ENCODE measurements at regions not wholly inside any gene's neighbourhood (a gene's known extent, or its start where the extent isn't known, plus 50 kb on each side); places are given as distances from the start of the nearest gene placed in this dataset.

- H3K27me3 ChIP-seq (ENCODE audit: control insufficient read depth in 1 of 2, insufficient read depth in 2 of 2, low read length in 2 of 2), result no peaks in the 10 kb centered on the region
- H3K36me3 ChIP-seq (ENCODE audit: control insufficient read depth in 2 of 2, insufficient read depth in 2 of 2, low read length in 2 of 2), result no peaks in the 10 kb centered on the region
- peaks cover 3% of the 10 kb centered on the region for H3K4me1 ChIP-seq (ENCODE audit: control insufficient read depth, insufficient read depth, low read length)
- H3K9me3 ChIP-seq (ENCODE audit: control insufficient read depth in 2 of 2, low read length in 2 of 2), result no peaks in the 10 kb centered on the region
- H3K4me3 ChIP-seq (ENCODE audit: low read length in 2 of 2), result no peak overlapping the region
- H3K9ac ChIP-seq (ENCODE audit: low read length in 2 of 2), result no peak overlapping the region
- no peak overlapping the region for H3K27ac ChIP-seq (ENCODE audit: low read length)
These were observed 76.6 kb upstream of the LMO1 start for GRCh38 chr11:8340296-8340695.

GRCh38 chr11:8339592-8340022, 75.9 kb upstream of the LMO1 start:
- Histone ChIP-seq H3K4me1 (ENCODE audit: control insufficient read depth, insufficient read depth, low read length) (peaks cover 3% of the 10 kb centered on the region), H3K9ac (ENCODE audit: low read length in 2 of 2) (no peak overlapping the region), H3K4me3 (ENCODE audit: low read length in 2 of 2) (no peak overlapping the region), H3K9me3 (ENCODE audit: control insufficient read depth in 2 of 2, low read length in 2 of 2) (no peaks in the 10 kb centered on the region), H3K36me3 (ENCODE audit: control insufficient read depth in 2 of 2, insufficient read depth in 2 of 2, low read length in 2 of 2) (no peaks in the 10 kb centered on the region), H3K27me3 (ENCODE audit: control insufficient read depth in 1 of 2, insufficient read depth in 2 of 2, low read length in 2 of 2) (no peaks in the 10 kb centered on the region), H3K27ac (ENCODE audit: low read length) (no peak overlapping the region)

GRCh38 chr11:8338138-8338537, 74.5 kb upstream of the LMO1 start:
- Histone ChIP-seq H3K4me1 (ENCODE audit: control insufficient read depth, insufficient read depth, low read length) (peaks cover 3% of the 10 kb centered on the region), H3K9ac (ENCODE audit: low read length in 2 of 2) (peak overlapping the region in 1 of 2 donors; percentile 33), H3K9me3 (ENCODE audit: control insufficient read depth in 2 of 2, low read length in 2 of 2) (no peaks in the 10 kb centered on the region), H3K27ac (ENCODE audit: low read length) (no peak overlapping the region), H3K4me3 (ENCODE audit: low read length in 2 of 2) (no peak overlapping the region), H3K27me3 (ENCODE audit: control insufficient read depth in 1 of 2, insufficient read depth in 2 of 2, low read length in 2 of 2) (no peaks in the 10 kb centered on the region), H3K36me3 (ENCODE audit: control insufficient read depth in 2 of 2, insufficient read depth in 2 of 2, low read length in 2 of 2) (no peaks in the 10 kb centered on the region)

- Histone ChIP-seq H3K27me3 (ENCODE audit: control insufficient read depth in 1 of 2, insufficient read depth in 2 of 2, low read length in 2 of 2) (no peaks in the 10 kb centered on the region), H3K9me3 (ENCODE audit: control insufficient read depth in 2 of 2, low read length in 2 of 2) (no peaks in the 10 kb centered on the region)
These were observed 73.6 kb upstream of the LMO1 start for GRCh38 chr11:8337130-8337795.

GRCh38 chr11:8336356-8337129, 72.9 kb upstream of the LMO1 start:
- Histone ChIP-seq H3K36me3 (ENCODE audit: control insufficient read depth in 2 of 2, insufficient read depth in 2 of 2, low read length in 2 of 2) (no peaks in the 10 kb centered on the region), H3K4me3 (ENCODE audit: low read length in 2 of 2) (no peak overlapping the region), H3K4me1 (ENCODE audit: control insufficient read depth, insufficient read depth, low read length) (peaks cover 3% of the 10 kb centered on the region), H3K27ac (ENCODE audit: low read length) (no peak overlapping the region), H3K27me3 (ENCODE audit: control insufficient read depth in 1 of 2, insufficient read depth in 2 of 2, low read length in 2 of 2) (no peaks in the 10 kb centered on the region), H3K9me3 (ENCODE audit: control insufficient read depth in 2 of 2, low read length in 2 of 2) (no peaks in the 10 kb centered on the region), H3K9ac (ENCODE audit: low read length in 2 of 2) (no peak overlapping the region)

More at GRCh38 chr11:8337130-8337795, 73.6 kb upstream of the LMO1 start:
- H3K9ac ChIP-seq (ENCODE audit: low read length in 2 of 2), result no peak overlapping the region
- H3K4me1 ChIP-seq (ENCODE audit: control insufficient read depth, insufficient read depth, low read length), result peaks cover 3% of the 10 kb centered on the region
- no peaks in the 10 kb centered on the region for H3K36me3 ChIP-seq (ENCODE audit: control insufficient read depth in 2 of 2, insufficient read depth in 2 of 2, low read length in 2 of 2)
- no peak overlapping the region for H3K4me3 ChIP-seq (ENCODE audit: low read length in 2 of 2)
- H3K27ac ChIP-seq (ENCODE audit: low read length), result no peak overlapping the region

- no peak overlapping the region for H3K4me3 ChIP-seq (ENCODE audit: low read length in 2 of 2)
- H3K9ac ChIP-seq (ENCODE audit: low read length in 2 of 2), result no peak overlapping the region
- no peaks in the 10 kb centered on the region for H3K27me3 ChIP-seq (ENCODE audit: control insufficient read depth in 1 of 2, insufficient read depth in 2 of 2, low read length in 2 of 2)
- H3K27ac ChIP-seq (ENCODE audit: low read length), result no peak overlapping the region
- no peaks in the 10 kb centered on the region for H3K36me3 ChIP-seq (ENCODE audit: control insufficient read depth in 2 of 2, insufficient read depth in 2 of 2, low read length in 2 of 2)
- peaks cover 3% of the 10 kb centered on the region for H3K4me1 ChIP-seq (ENCODE audit: control insufficient read depth, insufficient read depth, low read length)
- H3K9me3 ChIP-seq (ENCODE audit: control insufficient read depth in 2 of 2, low read length in 2 of 2), result no peaks in the 10 kb centered on the region
These were observed 72.0 kb upstream of the LMO1 start for GRCh38 chr11:8335683-8336082.

GRCh38 chr11:8335186-8335585, 71.5 kb upstream of the LMO1 start:
- no peaks in the 10 kb centered on the region for H3K36me3 ChIP-seq (ENCODE audit: control insufficient read depth in 2 of 2, insufficient read depth in 2 of 2, low read length in 2 of 2)
- no peak overlapping the region for H3K27ac ChIP-seq (ENCODE audit: low read length)
- H3K9me3 ChIP-seq (ENCODE audit: control insufficient read depth in 2 of 2, low read length in 2 of 2), result no peaks in the 10 kb centered on the region
- H3K9ac ChIP-seq (ENCODE audit: low read length in 2 of 2), result no peak overlapping the region
- H3K4me1 ChIP-seq (ENCODE audit: control insufficient read depth, insufficient read depth, low read length), result peaks cover 4% of the 10 kb centered on the region
- H3K4me3 ChIP-seq (ENCODE audit: low read length in 2 of 2), result no peak overlapping the region
- no peaks in the 10 kb centered on the region for H3K27me3 ChIP-seq (ENCODE audit: control insufficient read depth in 1 of 2, insufficient read depth in 2 of 2, low read length in 2 of 2)

GRCh38 chr11:8333811-8334401, 70.2 kb upstream of the LMO1 start:
- no peaks in the 10 kb centered on the region for H3K27me3 ChIP-seq (ENCODE audit: control insufficient read depth in 1 of 2, insufficient read depth in 2 of 2, low read length in 2 of 2)
- no peaks in the 10 kb centered on the region for H3K9me3 ChIP-seq (ENCODE audit: control insufficient read depth in 2 of 2, low read length in 2 of 2)
- no peak overlapping the region for H3K9ac ChIP-seq (ENCODE audit: low read length in 2 of 2)
- peaks cover 7% of the 10 kb centered on the region for H3K4me1 ChIP-seq (ENCODE audit: control insufficient read depth, insufficient read depth, low read length)
- H3K36me3 ChIP-seq (ENCODE audit: control insufficient read depth in 2 of 2, insufficient read depth in 2 of 2, low read length in 2 of 2), result no peaks in the 10 kb centered on the region
- H3K4me3 ChIP-seq (ENCODE audit: low read length in 2 of 2), result no peak overlapping the region
- H3K27ac ChIP-seq (ENCODE audit: low read length), result no peak overlapping the region

GRCh38 chr11:8333376-8333775, 69.7 kb upstream of the LMO1 start:
- Histone ChIP-seq H3K9ac (ENCODE audit: low read length in 2 of 2) (no peak overlapping the region), H3K9me3 (ENCODE audit: control insufficient read depth in 2 of 2, low read length in 2 of 2) (no peaks in the 10 kb centered on the region), H3K4me3 (ENCODE audit: low read length in 2 of 2) (no peak overlapping the region), H3K36me3 (ENCODE audit: control insufficient read depth in 2 of 2, insufficient read depth in 2 of 2, low read length in 2 of 2) (no peaks in the 10 kb centered on the region), H3K27me3 (ENCODE audit: control insufficient read depth in 1 of 2, insufficient read depth in 2 of 2, low read length in 2 of 2) (no peaks in the 10 kb centered on the region), H3K27ac (ENCODE audit: low read length) (no peak overlapping the region), H3K4me1 (ENCODE audit: control insufficient read depth, insufficient read depth, low read length) (peaks cover 8% of the 10 kb centered on the region)

- peaks cover 7% of the 10 kb centered on the region for H3K4me1 ChIP-seq (ENCODE audit: control insufficient read depth, insufficient read depth, low read length)
- H3K27me3 ChIP-seq (ENCODE audit: control insufficient read depth in 1 of 2, insufficient read depth in 2 of 2, low read length in 2 of 2), result no peaks in the 10 kb centered on the region
- H3K9ac ChIP-seq (ENCODE audit: low read length in 2 of 2), result no peak overlapping the region
- no peaks in the 10 kb centered on the region for H3K36me3 ChIP-seq (ENCODE audit: control insufficient read depth in 2 of 2, insufficient read depth in 2 of 2, low read length in 2 of 2)
- H3K4me3 ChIP-seq (ENCODE audit: low read length in 2 of 2), result no peak overlapping the region
- no peak overlapping the region for H3K27ac ChIP-seq (ENCODE audit: low read length)
- H3K9me3 ChIP-seq (ENCODE audit: control insufficient read depth in 2 of 2, low read length in 2 of 2), result no peaks in the 10 kb centered on the region
These were observed 69.2 kb upstream of the LMO1 start for GRCh38 chr11:8332891-8333290.

GRCh38 chr11:8332196-8332595, 68.5 kb upstream of the LMO1 start:
- no peak overlapping the region for H3K27ac ChIP-seq (ENCODE audit: low read length)

More at GRCh38 chr11:8332196-8332595, 68.5 kb upstream of the LMO1 start:
- Histone ChIP-seq H3K27me3 (ENCODE audit: control insufficient read depth in 1 of 2, insufficient read depth in 2 of 2, low read length in 2 of 2) (no peaks in the 10 kb centered on the region), H3K9ac (ENCODE audit: low read length in 2 of 2) (no peak overlapping the region), H3K36me3 (ENCODE audit: control insufficient read depth in 2 of 2, insufficient read depth in 2 of 2, low read length in 2 of 2) (no peaks in the 10 kb centered on the region), H3K9me3 (ENCODE audit: control insufficient read depth in 2 of 2, low read length in 2 of 2) (no peaks in the 10 kb centered on the region), H3K4me1 (ENCODE audit: control insufficient read depth, insufficient read depth, low read length) (peaks cover 7% of the 10 kb centered on the region), H3K4me3 (ENCODE audit: low read length in 2 of 2) (no peak overlapping the region)
